ENCODE measurements at regions not wholly inside any gene's neighbourhood (a gene's known extent, or its start where the extent isn't known, plus 50 kb on each side); places are given as distances from the start of the nearest gene placed in this dataset.

GRCh38 chr18:26794230-26795101, 71.0 kb downstream of the AQP4 start:
- Histone ChIP-seq H3K36me3 (ENCODE audit: control insufficient read depth in 2 of 2, insufficient read depth in 2 of 2, low read length in 2 of 2) (no peaks in the 10 kb centered on the region), H3K27ac (ENCODE audit: low read length) (no peak overlapping the region), H3K9me3 (ENCODE audit: control insufficient read depth in 2 of 2, low read length in 2 of 2) (no peaks in the 10 kb centered on the region), H3K9ac (ENCODE audit: low read length in 2 of 2) (no peak overlapping the region), H3K4me3 (ENCODE audit: low read length in 2 of 2) (no peak overlapping the region), H3K4me1 (ENCODE audit: control insufficient read depth, insufficient read depth, low read length) (no peaks in the 10 kb centered on the region), H3K27me3 (ENCODE audit: control insufficient read depth in 1 of 2, insufficient read depth in 2 of 2, low read length in 2 of 2) (no peaks in the 10 kb centered on the region)

- Histone ChIP-seq H3K4me1 (ENCODE audit: control insufficient read depth, insufficient read depth, low read length) (no peaks in the 10 kb centered on the region), H3K4me3 (ENCODE audit: low read length in 2 of 2) (no peak overlapping the region), H3K36me3 (ENCODE audit: control insufficient read depth in 2 of 2, insufficient read depth in 2 of 2, low read length in 2 of 2) (no peaks in the 10 kb centered on the region), H3K9me3 (ENCODE audit: control insufficient read depth in 2 of 2, low read length in 2 of 2) (no peaks in the 10 kb centered on the region), H3K27ac (ENCODE audit: low read length) (no peak overlapping the region), H3K9ac (ENCODE audit: low read length in 2 of 2) (no peak overlapping the region), H3K27me3 (ENCODE audit: control insufficient read depth in 1 of 2, insufficient read depth in 2 of 2, low read length in 2 of 2) (no peaks in the 10 kb centered on the region)
Measured at GRCh38 chr18:26792661-26793060, 72.8 kb downstream of the AQP4 start.

- Histone ChIP-seq H3K4me3 (ENCODE audit: low read length in 2 of 2) (no peak overlapping the region), H3K27ac (ENCODE audit: low read length) (no peak overlapping the region), H3K9me3 (ENCODE audit: control insufficient read depth in 2 of 2, low read length in 2 of 2) (no peaks in the 10 kb centered on the region), H3K9ac (ENCODE audit: low read length in 2 of 2) (no peak overlapping the region), H3K27me3 (ENCODE audit: control insufficient read depth in 1 of 2, insufficient read depth in 2 of 2, low read length in 2 of 2) (no peaks in the 10 kb centered on the region), H3K4me1 (ENCODE audit: control insufficient read depth, insufficient read depth, low read length) (no peaks in the 10 kb centered on the region), H3K36me3 (ENCODE audit: control insufficient read depth in 2 of 2, insufficient read depth in 2 of 2, low read length in 2 of 2) (no peaks in the 10 kb centered on the region)
Measured at GRCh38 chr18:26791676-26792075, 73.8 kb downstream of the AQP4 start.

GRCh38 chr18:26784599-26784998, 80.9 kb downstream of the AQP4 start:
- no peaks in the 10 kb centered on the region for H3K36me3 ChIP-seq (ENCODE audit: control insufficient read depth in 2 of 2, insufficient read depth in 2 of 2, low read length in 2 of 2)
- H3K27ac ChIP-seq (ENCODE audit: low read length): no peak overlapping the region
- H3K4me1 ChIP-seq (ENCODE audit: control insufficient read depth, insufficient read depth, low read length): no peaks in the 10 kb centered on the region
- no peaks in the 10 kb centered on the region for H3K27me3 ChIP-seq (ENCODE audit: control insufficient read depth in 1 of 2, insufficient read depth in 2 of 2, low read length in 2 of 2)
- H3K9me3 ChIP-seq (ENCODE audit: control insufficient read depth in 2 of 2, low read length in 2 of 2): no peaks in the 10 kb centered on the region
- no peak overlapping the region for H3K4me3 ChIP-seq (ENCODE audit: low read length in 2 of 2)
- H3K9ac ChIP-seq (ENCODE audit: low read length in 2 of 2): no peak overlapping the region

GRCh38 chr18:26783170-26783569, 82.3 kb downstream of the AQP4 start:
- H3K27me3 ChIP-seq (ENCODE audit: control insufficient read depth in 1 of 2, insufficient read depth in 2 of 2, low read length in 2 of 2): peaks cover 0 to 3% of the 10 kb centered on the region in 2 donors
- no peak overlapping the region for H3K9ac ChIP-seq (ENCODE audit: low read length in 2 of 2)
- no peaks in the 10 kb centered on the region for H3K36me3 ChIP-seq (ENCODE audit: control insufficient read depth in 2 of 2, insufficient read depth in 2 of 2, low read length in 2 of 2)
- no peak overlapping the region for H3K27ac ChIP-seq (ENCODE audit: low read length)
- no peak overlapping the region for H3K4me3 ChIP-seq (ENCODE audit: low read length in 2 of 2)
- H3K4me1 ChIP-seq (ENCODE audit: control insufficient read depth, insufficient read depth, low read length): no peaks in the 10 kb centered on the region
- no peaks in the 10 kb centered on the region for H3K9me3 ChIP-seq (ENCODE audit: control insufficient read depth in 2 of 2, low read length in 2 of 2)

GRCh38 chr18:26780520-26781325, 84.8 kb downstream of the AQP4 start:
- Histone ChIP-seq H3K9me3 (ENCODE audit: control insufficient read depth in 2 of 2, low read length in 2 of 2) (no peaks in the 10 kb centered on the region), H3K27me3 (ENCODE audit: control insufficient read depth in 1 of 2, insufficient read depth in 2 of 2, low read length in 2 of 2) (peaks cover 3 to 4% of the 10 kb centered on the region in 2 donors), H3K4me3 (ENCODE audit: low read length in 2 of 2) (no peak overlapping the region), H3K4me1 (ENCODE audit: control insufficient read depth, insufficient read depth, low read length) (no peaks in the 10 kb centered on the region), H3K36me3 (ENCODE audit: control insufficient read depth in 2 of 2, insufficient read depth in 2 of 2, low read length in 2 of 2) (no peaks in the 10 kb centered on the region), H3K9ac (ENCODE audit: low read length in 2 of 2) (no peak overlapping the region), H3K27ac (ENCODE audit: low read length) (no peak overlapping the region)

GRCh38 chr18:26778054-26778393, 87.5 kb downstream of the AQP4 start:
- H3K36me3 ChIP-seq (ENCODE audit: control insufficient read depth in 2 of 2, insufficient read depth in 2 of 2, low read length in 2 of 2): no peaks in the 10 kb centered on the region
- no peak overlapping the region for H3K4me3 ChIP-seq (ENCODE audit: low read length in 2 of 2)
- no peak overlapping the region for H3K9ac ChIP-seq (ENCODE audit: low read length in 2 of 2)
- H3K27ac ChIP-seq (ENCODE audit: low read length): no peak overlapping the region
- H3K9me3 ChIP-seq (ENCODE audit: control insufficient read depth in 2 of 2, low read length in 2 of 2): no peaks in the 10 kb centered on the region
- H3K4me1 ChIP-seq (ENCODE audit: control insufficient read depth, insufficient read depth, low read length): no peaks in the 10 kb centered on the region
- H3K27me3 ChIP-seq (ENCODE audit: control insufficient read depth in 1 of 2, insufficient read depth in 2 of 2, low read length in 2 of 2): peaks cover 4 to 7% of the 10 kb centered on the region in 2 donors

- Histone ChIP-seq H3K4me3 (ENCODE audit: low read length in 2 of 2) (no peak overlapping the region), H3K4me1 (ENCODE audit: control insufficient read depth, insufficient read depth, low read length) (no peaks in the 10 kb centered on the region)
Measured at GRCh38 chr18:26777351-26778053, 88.0 kb downstream of the AQP4 start.

GRCh38 chr18:26772691-26773090, 92.8 kb downstream of the AQP4 start:
- Histone ChIP-seq H3K4me1 (ENCODE audit: control insufficient read depth, insufficient read depth, low read length) (no peaks in the 10 kb centered on the region), H3K9ac (ENCODE audit: low read length in 2 of 2) (no peak overlapping the region)

More at GRCh38 chr18:26777351-26778053, 88.0 kb downstream of the AQP4 start:
- Histone ChIP-seq H3K36me3 (ENCODE audit: control insufficient read depth in 2 of 2, insufficient read depth in 2 of 2, low read length in 2 of 2) (no peaks in the 10 kb centered on the region), H3K9ac (ENCODE audit: low read length in 2 of 2) (no peak overlapping the region), H3K9me3 (ENCODE audit: control insufficient read depth in 2 of 2, low read length in 2 of 2) (no peaks in the 10 kb centered on the region), H3K27me3 (ENCODE audit: control insufficient read depth in 1 of 2, insufficient read depth in 2 of 2, low read length in 2 of 2) (peaks cover 4 to 7% of the 10 kb centered on the region in 2 donors), H3K27ac (ENCODE audit: low read length) (no peak overlapping the region)

GRCh38 chr18:26771524-26771923, 94.0 kb downstream of the AQP4 start:
- Histone ChIP-seq H3K27ac (ENCODE audit: low read length) (no peak overlapping the region), H3K9me3 (ENCODE audit: control insufficient read depth in 2 of 2, low read length in 2 of 2) (peaks cover 0 to 4% of the 10 kb centered on the region in 2 donors), H3K4me3 (ENCODE audit: low read length in 2 of 2) (no peak overlapping the region), H3K36me3 (ENCODE audit: control insufficient read depth in 2 of 2, insufficient read depth in 2 of 2, low read length in 2 of 2) (no peaks in the 10 kb centered on the region), H3K4me1 (ENCODE audit: control insufficient read depth, insufficient read depth, low read length) (no peaks in the 10 kb centered on the region), H3K27me3 (ENCODE audit: control insufficient read depth in 1 of 2, insufficient read depth in 2 of 2, low read length in 2 of 2) (peaks cover 0 to 4% of the 10 kb centered on the region in 2 donors), H3K9ac (ENCODE audit: low read length in 2 of 2) (no peak overlapping the region)

More at GRCh38 chr18:26772691-26773090, 92.8 kb downstream of the AQP4 start:
- peaks cover 0 to 7% of the 10 kb centered on the region in 2 donors for H3K27me3 ChIP-seq (ENCODE audit: control insufficient read depth in 1 of 2, insufficient read depth in 2 of 2, low read length in 2 of 2)
- H3K9me3 ChIP-seq (ENCODE audit: control insufficient read depth in 2 of 2, low read length in 2 of 2): no peaks in the 10 kb centered on the region
- H3K36me3 ChIP-seq (ENCODE audit: control insufficient read depth in 2 of 2, insufficient read depth in 2 of 2, low read length in 2 of 2): no peaks in the 10 kb centered on the region
- no peak overlapping the region for H3K4me3 ChIP-seq (ENCODE audit: low read length in 2 of 2)
- H3K27ac ChIP-seq (ENCODE audit: low read length): no peak overlapping the region

All from stomach smooth muscle (tissue), 2 donors.